ENCODE measurements at regions not wholly inside any gene's neighbourhood (a gene's known extent, or its start where the extent isn't known, plus 50 kb on each side); places are given as distances from the start of the nearest gene placed in this dataset.

DNA sequence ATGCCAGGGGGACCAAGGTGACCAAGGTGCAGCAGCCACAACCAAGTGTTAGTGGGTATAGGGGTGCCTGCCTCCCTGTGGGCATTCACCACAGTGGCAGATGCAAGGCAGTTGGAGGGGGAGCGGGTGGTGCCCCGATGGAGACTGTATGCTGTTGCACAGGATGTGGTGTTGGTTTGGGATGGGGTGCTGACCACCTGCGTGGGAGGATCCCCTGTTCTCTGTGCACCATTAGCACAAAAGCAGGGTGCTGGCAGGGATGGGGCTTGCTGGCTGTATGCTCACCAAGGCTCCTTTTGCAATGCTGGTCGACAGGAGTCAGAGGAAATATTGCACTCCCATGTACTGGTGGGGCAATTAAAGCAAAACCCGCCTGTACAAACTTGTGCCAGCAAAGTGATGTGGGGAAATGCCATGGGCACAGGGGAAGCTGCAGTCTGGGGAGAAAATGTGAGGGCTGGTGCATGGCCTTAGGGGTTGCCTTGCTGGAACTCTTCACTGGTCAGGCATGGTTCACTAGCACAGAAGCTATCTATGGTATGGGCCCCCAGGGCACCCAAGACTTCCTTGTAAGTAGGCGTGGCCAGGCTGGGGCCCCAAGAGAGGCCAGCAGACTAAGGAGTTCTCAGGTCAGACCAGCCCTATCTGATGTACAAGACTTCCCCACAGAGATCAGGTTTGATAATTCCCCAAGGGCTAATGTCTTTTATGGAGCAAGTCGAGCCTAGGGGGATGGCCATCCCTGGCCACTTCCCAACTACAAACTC lies 51.9 kb upstream of the GNAT3 start:
- DNase-seq (ENCODE audit: low read depth) = no peak

GRCh38 chr7:80565554-80565953 lies 53.7 kb upstream of the GNAT3 start:
- in situ Hi-C loops (cut with HindIII; ENCODE audit: low pct_unique_long_range_greater_than_20kb, low sequenced_read_pairs) = no loop called here
- DNase-seq (ENCODE audit: low read depth) = no peak

More for the DNA sequence above, 51.9 kb upstream of the GNAT3 start:
- in situ Hi-C loops (cut with HindIII; ENCODE audit: low pct_unique_long_range_greater_than_20kb, low sequenced_read_pairs) = no loop called here

- DNase-seq (ENCODE audit: low read depth) = no peak
- in situ Hi-C loops (cut with HindIII; ENCODE audit: low pct_unique_long_range_greater_than_20kb, low sequenced_read_pairs) = no loop called here
Observed at GRCh38 chr7:80581486-80582260, 56.8 kb upstream of the CD36 start.

GRCh38 chr7:80583901-80584300 lies 54.5 kb upstream of the CD36 start:
- DNase-seq (ENCODE audit: low read depth) = no peak
- in situ Hi-C loops (cut with HindIII; ENCODE audit: low pct_unique_long_range_greater_than_20kb, low sequenced_read_pairs) = no loop called here

- peak; percentile 18 for DNase-seq (ENCODE audit: low read depth)
- in situ Hi-C loops (cut with HindIII; ENCODE audit: low pct_unique_long_range_greater_than_20kb, low sequenced_read_pairs) = no loop called here
Observed at GRCh38 chr7:80584778-80585177, 53.7 kb upstream of the CD36 start.

DNA sequence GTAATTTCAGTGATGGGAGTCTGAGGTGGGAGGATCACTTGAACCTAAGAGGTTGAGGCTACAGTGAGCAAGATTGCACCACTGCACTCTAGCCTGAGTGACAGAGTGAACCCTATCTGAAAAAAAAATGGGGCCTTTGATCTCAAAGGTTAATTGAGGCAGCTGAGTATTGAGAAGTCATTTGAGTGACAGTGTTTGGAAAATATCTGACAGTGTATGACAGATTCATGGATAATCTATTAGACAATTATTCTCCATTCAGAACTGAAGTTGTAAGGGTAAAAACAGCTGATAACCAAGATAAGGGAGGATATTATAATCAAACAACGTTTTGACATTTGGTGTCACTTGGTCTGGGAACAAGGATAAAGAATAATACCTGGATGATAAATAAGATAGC lies 50.9 kb upstream of the CD36 start:
- no peak for DNase-seq (ENCODE audit: low read depth)
- in situ Hi-C loops (cut with HindIII; ENCODE audit: low pct_unique_long_range_greater_than_20kb, low sequenced_read_pairs) = no loop called here

- in situ Hi-C loops (cut with HindIII; ENCODE audit: low pct_unique_long_range_greater_than_20kb, low sequenced_read_pairs) = no loop called here
Observed at GRCh38 chr7:80588591-80588990, 49.9 kb upstream of the CD36 start.

More at GRCh38 chr7:80588591-80588990, 49.9 kb upstream of the CD36 start:
- DNase-seq (ENCODE audit: low read depth) = no peak

Data from Caki2 (cell line).